Spinal cord (tissue), 9 donors: ENCODE measurements at regions not wholly inside any gene's neighbourhood (a gene's known extent, or its start where the extent isn't known, plus 50 kb on each side); places are given as distances from the start of the nearest gene placed in this dataset.
"Not testable (repeated sequence)": the region's sequence is repeated elsewhere in the genome, so short reads cannot be mapped to it uniquely, and the experiment has no call there.

Source experiments
- DNase-seq, 6 donors: peaks; one replicate each; pipeline versions ENCODE4 v3.0.0 to v3.0.0-alpha.2; 2013 to 2015; ENCODE audit warnings: low spot score in 6 of 6, low read depth in 4 of 6
- H3K27ac ChIP-seq: one replicate; pipeline ENCODE4 v1.5.1; 2013; ENCODE audit warnings: low read depth, low read length, control low read depth
- H3K27me3 ChIP-seq: one replicate; pipeline ENCODE4 v1.6.1; 2013; ENCODE audit warnings: low read length; ENCODE audit not compliant: control insufficient read depth, insufficient read depth
- H3K36me3 ChIP-seq: one replicate; pipeline ENCODE4 v1.6.1; 2013; ENCODE audit warnings: low read length; ENCODE audit not compliant: control insufficient read depth, insufficient read depth
- H3K4me1 ChIP-seq: one replicate; pipeline ENCODE4 v1.6.1; 2013; ENCODE audit warnings: low read length; ENCODE audit not compliant: control insufficient read depth, insufficient read depth
- H3K4me3 ChIP-seq: one replicate; pipeline ENCODE4 v1.5.1; 2013; ENCODE audit warnings: low read depth, low read length, control low read depth
- H3K9me3 ChIP-seq: one replicate; pipeline ENCODE4 v1.6.1; 2013; ENCODE audit warnings: low read length; ENCODE audit not compliant: control insufficient read depth, insufficient read depth
- WGBS: methylation state at CpG from one replicate; pipeline ENCODE4 v1.1.5; 2013; ENCODE audit warnings: missing lambda C conversion rate; ENCODE audit not compliant: insufficient coverage; 5-methylcytosine and 5-hydroxymethylcytosine counted together
- donor health status: healthy.

GRCh38 chrX:3829041-3829531 is 115.6 kb upstream of the PRKX start:
- H3K27ac ChIP-seq, H3K4me3 ChIP-seq, DNase-seq, H3K4me1 ChIP-seq, H3K9me3 ChIP-seq, H3K27me3 ChIP-seq, H3K36me3 ChIP-seq: not testable (repeated sequence)
- 75% methylated on average over 3 of the region's 12 CpGs for WGBS

DNA sequence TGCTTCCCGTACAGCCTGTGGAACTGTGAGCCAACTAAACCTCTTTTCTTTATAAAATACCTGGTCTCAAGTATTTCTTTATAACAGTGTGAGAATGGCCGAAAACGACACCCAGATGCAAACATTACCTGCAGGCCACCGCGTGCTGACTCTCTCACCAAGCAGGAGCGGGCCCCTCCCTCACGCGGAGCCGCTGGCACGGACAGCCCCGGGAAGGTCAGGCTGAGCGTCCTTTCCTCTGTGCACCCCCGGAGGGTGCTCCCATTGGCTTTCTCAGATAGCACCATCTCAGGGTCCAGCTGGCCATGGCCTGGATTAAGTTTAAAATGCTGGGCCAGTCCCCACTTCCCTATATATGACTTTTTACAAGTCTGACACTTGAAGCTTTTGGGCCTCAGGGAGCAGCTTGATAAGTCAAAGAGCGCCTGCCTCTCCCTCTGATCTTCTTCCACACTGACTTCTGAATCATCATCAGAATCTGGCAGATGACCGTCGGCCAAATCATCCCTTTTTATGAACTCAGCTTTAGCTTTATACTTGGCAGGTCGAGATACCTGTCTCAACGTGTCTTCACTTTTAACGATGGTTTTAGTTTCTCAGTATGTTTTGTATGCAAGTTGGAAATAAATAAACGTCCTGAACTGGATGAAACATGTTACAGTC is 115.1 kb upstream of the PRKX start:
- not testable (repeated sequence) for H3K4me1 ChIP-seq, DNase-seq, H3K36me3 ChIP-seq, H3K4me3 ChIP-seq, H3K27me3 ChIP-seq, H3K9me3 ChIP-seq, H3K27ac ChIP-seq
- WGBS: no CpG with 5 or more reads among the region's 20 CpGs

DNA sequence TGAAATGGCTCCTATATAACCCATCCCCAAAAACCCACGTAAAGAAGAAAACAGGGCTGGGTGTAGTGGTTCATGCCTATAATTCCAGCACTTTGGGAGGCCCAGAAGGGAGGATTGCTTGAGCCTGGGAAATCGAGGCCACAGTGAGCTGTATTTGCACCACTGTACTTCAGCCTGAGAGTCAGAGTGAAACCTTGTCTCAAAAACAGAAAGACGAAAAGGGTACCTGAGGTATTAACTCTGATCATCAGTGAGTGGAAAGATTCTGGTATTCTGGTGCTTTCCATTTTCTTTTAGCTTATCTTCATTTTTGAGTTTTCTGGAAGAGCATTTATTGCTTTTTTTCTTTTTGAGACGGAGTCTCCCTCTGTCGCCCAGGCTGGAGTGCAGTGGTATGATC is 110.6 kb upstream of the PRKX start:
- H3K27me3 ChIP-seq: not testable (repeated sequence)

DNA sequence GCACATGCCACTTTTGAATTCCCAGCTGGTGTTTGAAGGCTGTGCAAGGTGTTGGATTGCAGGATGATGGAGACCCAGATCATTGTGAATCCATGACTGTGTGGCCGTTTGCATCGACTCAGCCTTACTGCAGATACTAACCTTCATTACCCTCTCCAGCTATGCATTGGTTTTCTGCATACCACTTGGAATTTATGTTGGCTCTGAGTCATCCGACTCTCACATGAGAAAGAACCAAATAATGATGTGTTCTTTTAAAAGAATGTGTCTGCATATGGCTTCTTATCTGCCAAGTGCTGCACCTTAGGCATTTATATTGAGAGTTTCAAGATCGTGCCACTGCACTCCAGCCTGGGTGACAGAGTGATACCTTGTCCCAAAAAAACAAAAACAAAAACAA is 106.7 kb upstream of the PRKX start:
- Histone ChIP-seq H3K4me3 (no peak overlapping the region), H3K4me1 (peaks cover 7% of the 10 kb centered on the region), H3K9me3 (no peaks in the 10 kb centered on the region), H3K27ac (no peak overlapping the region), H3K36me3 (peaks cover 13% of the 10 kb centered on the region), H3K27me3 (no peaks in the 10 kb centered on the region)
- no CpG with 5 or more reads among the region's 4 CpGs for WGBS
- no peak for DNase-seq

More for the DNA sequence above, 110.6 kb upstream of the PRKX start:
- H3K4me1 ChIP-seq, DNase-seq, H3K9me3 ChIP-seq, H3K27ac ChIP-seq, H3K4me3 ChIP-seq: not testable (repeated sequence)
- WGBS: no CpG with 5 or more reads among the region's 5 CpGs
- peaks cover 13% of the 10 kb centered on the region for H3K36me3 ChIP-seq

GRCh38 chrX:3817480-3817879 is 104.0 kb upstream of the PRKX start:
- H3K4me3 ChIP-seq, DNase-seq, H3K9me3 ChIP-seq, H3K27me3 ChIP-seq, H3K27ac ChIP-seq: not testable (repeated sequence)
- H3K36me3 ChIP-seq: peaks cover 13% of the 10 kb centered on the region
- peaks cover 16% of the 10 kb centered on the region for H3K4me1 ChIP-seq
- WGBS: 96% methylated on average over 5 of the region's 5 CpGs

- peak overlapping the region; percentile 76 for H3K27ac ChIP-seq
- peak overlapping the region; percentile 72 for H3K4me3 ChIP-seq
- no peaks in the 10 kb centered on the region for H3K9me3 ChIP-seq
- 3% methylated on average over 50 of the region's 50 CpGs for WGBS
- H3K27me3 ChIP-seq: no peaks in the 10 kb centered on the region
- H3K4me1 ChIP-seq: peaks cover 16% of the 10 kb centered on the region
- peaks cover 11% of the 10 kb centered on the region for H3K36me3 ChIP-seq
- DNase-seq: peak in 3 of 6 donors; percentile 14 to 69 (median 42)
Observed at GRCh38 chrX:3815896-3816664, 102.6 kb upstream of the PRKX start.

GRCh38 chrX:3811331-3812311 is 98.2 kb upstream of the PRKX start:
- no peak overlapping the region for H3K4me3 ChIP-seq
- no peaks in the 10 kb centered on the region for H3K9me3 ChIP-seq
- peaks cover 11% of the 10 kb centered on the region for H3K27me3 ChIP-seq
- H3K4me1 ChIP-seq: peaks cover 16% of the 10 kb centered on the region
- H3K36me3 ChIP-seq: peaks cover 2% of the 10 kb centered on the region
- H3K27ac ChIP-seq: no peak overlapping the region
- WGBS: 32% methylated on average over 11 of the region's 16 CpGs
- peak in 3 of 6 donors; percentile 17 to 83 (median 77) for DNase-seq

GRCh38 chrX:3807906-3808305 is 94.5 kb upstream of the PRKX start:
- Histone ChIP-seq H3K27me3 (peaks cover 15% of the 10 kb centered on the region), H3K36me3 (no peaks in the 10 kb centered on the region), H3K4me3 (no peak overlapping the region), H3K27ac (no peak overlapping the region), H3K4me1 (no peaks in the 10 kb centered on the region), H3K9me3 (no peaks in the 10 kb centered on the region)
- 51% methylated on average over 3 of the region's 4 CpGs for WGBS
- no peak for DNase-seq

DNA sequence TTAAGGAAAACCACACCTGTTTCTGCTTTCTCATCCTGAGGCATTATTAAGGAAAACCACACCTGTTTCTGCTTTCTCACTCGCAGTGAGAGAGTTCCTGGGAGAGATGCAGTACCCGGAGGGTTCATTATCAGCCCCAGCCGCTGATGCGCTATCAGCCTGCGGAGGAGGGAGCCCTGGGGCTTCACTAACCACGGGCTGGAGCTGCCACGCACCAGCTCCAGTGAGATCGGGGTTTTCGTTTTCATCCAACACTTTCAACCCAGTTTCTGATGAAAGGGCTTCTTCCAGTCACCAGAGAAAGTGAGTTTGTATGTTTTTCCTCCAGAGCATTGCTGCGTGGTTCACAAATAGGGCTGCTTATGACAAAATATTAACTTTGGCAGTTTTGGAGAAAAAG is 93.2 kb upstream of the PRKX start:
- Histone ChIP-seq H3K27ac (no peak overlapping the region), H3K9me3 (no peaks in the 10 kb centered on the region), H3K4me3 (no peak overlapping the region), H3K4me1 (no peaks in the 10 kb centered on the region), H3K36me3 (no peaks in the 10 kb centered on the region), H3K27me3 (peaks cover 15% of the 10 kb centered on the region)
- peak in 1 of 6 donors; percentile 5 for DNase-seq
- WGBS: 42% methylated on average over 8 of the region's 10 CpGs
